NT2/D1 (cell line): ENCODE measurements at regions not wholly inside any gene's neighbourhood (a gene's known extent, or its start where the extent isn't known, plus 50 kb on each side); places are given as distances from the start of the nearest gene placed in this dataset.

Experiments
- SUZ12 ChIP-seq: IDR thresholded peaks from 2 replicates; pipeline ENCODE4 v1.6.1; 2011; ENCODE audit not compliant: insufficient read length, insufficient read depth; ENCODE audit errors: extremely low read depth
- YY1 ChIP-seq: IDR thresholded peaks from 2 replicates; pipeline ENCODE4 v1.6.1; 2011; ENCODE audit not compliant: insufficient read length, insufficient read depth
- ZNF274 ChIP-seq: IDR thresholded peaks from 2 replicates; pipeline ENCODE4 v1.6.1; 2011; ENCODE audit warnings: mild to moderate bottlenecking, low read depth, low read length

DNA sequence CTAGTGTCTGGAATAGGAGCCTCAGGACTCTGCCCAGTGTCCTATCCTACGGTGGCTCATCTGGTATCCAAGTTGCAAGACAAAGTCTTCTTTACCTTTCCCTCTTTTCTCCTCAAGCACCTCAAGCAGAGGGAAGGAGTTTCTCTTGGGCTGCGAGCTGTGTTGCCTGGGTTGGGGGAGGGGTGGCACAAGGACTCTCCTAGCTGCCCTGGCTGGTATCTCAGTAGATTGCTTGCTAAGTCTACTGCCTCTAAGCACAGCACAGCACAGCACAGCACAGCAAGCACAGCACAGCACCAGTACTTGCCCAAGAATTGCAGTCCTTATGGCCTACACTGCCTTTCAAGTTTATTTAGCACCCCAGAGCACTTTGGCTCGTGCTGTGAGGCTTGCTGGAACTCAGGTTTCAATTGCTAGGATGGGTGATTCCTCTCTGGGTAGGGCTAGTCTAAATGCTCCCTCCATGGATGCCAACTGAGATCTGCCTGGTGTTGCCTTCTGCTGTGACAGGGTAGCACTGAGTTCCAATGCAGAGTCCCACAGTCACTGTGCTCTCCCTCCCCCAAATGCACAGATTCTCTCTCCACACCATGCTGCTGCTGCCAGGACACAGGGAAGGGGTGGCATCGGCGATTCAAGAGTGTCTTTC, 213.1 kb upstream of the POU5F2 start:
- TF ChIP-seq ZNF274 (no peak), YY1 (no peak), SUZ12 (no peak)
